Mesothelial cell of epicardium (in vitro differentiated cells): ENCODE measurements at regions not wholly inside any gene's neighbourhood (a gene's known extent, or its start where the extent isn't known, plus 50 kb on each side); places are given as distances from the start of the nearest gene placed in this dataset.

ENCODE experiments used
- DNase-seq, 2 experiments: peaks; one replicate each; pipeline ENCODE4 v3.0.0; 2021; ENCODE audit warnings: low spot score in 2 of 2; ENCODE audit not compliant: unreplicated experiment in 2 of 2
- H3K27ac Mint-ChIP-seq: 2 replicates; pipeline ENCODE4 v1.8.0; 2021; ENCODE audit warnings: mixed read lengths
- H3K27me3 Mint-ChIP-seq: 2 replicates; pipeline ENCODE4 v1.8.0; 2021; ENCODE audit warnings: low read depth, mixed read lengths
- H3K36me3 Mint-ChIP-seq: 2 replicates; pipeline ENCODE4 v1.8.0; 2021; ENCODE audit warnings: mixed read lengths
- H3K4me1 Mint-ChIP-seq: 2 replicates; pipeline ENCODE4 v1.8.0; 2021; ENCODE audit warnings: mixed read lengths
- H3K4me3 Mint-ChIP-seq: 2 replicates; pipeline ENCODE4 v1.8.0; 2021; ENCODE audit warnings: mild to moderate bottlenecking, moderate library complexity, mixed read lengths
- H3K9me3 Mint-ChIP-seq: 2 replicates; pipeline ENCODE4 v1.8.0; 2021; ENCODE audit warnings: mixed read lengths
- CTCF ChIP-seq: fragments of 200-600 bp; sonication (generic); IDR thresholded peaks from one replicate; pipeline ENCODE4 v1.5.0; 2021; ENCODE audit warnings: antibody characterized with exemption; ENCODE audit not compliant: unreplicated experiment

- no peak for TF ChIP-seq CTCF
- no peak for DNase-seq
- Mint-ChIP-seq H3K4me1 (peaks cover 14% of the 10 kb centered on the region), H3K27ac (peak overlapping the region; percentile 4), H3K4me3 (no peak overlapping the region), H3K27me3 (peaks cover 2% of the 10 kb centered on the region), H3K9me3 (peaks cover 14% of the 10 kb centered on the region), H3K36me3 (peaks cover 7% of the 10 kb centered on the region)
Measured at GRCh38 chr6:133613211-133613610, 275.7 kb upstream of the TCF21 start.

GRCh38 chr6:133621751-133622150 lies 267.2 kb upstream of the TCF21 start:
- no peak for DNase-seq
- no peak for TF ChIP-seq CTCF
- H3K4me3 Mint-ChIP-seq: no peak overlapping the region
- peaks cover 29% of the 10 kb centered on the region for H3K9me3 Mint-ChIP-seq
- peaks cover 7% of the 10 kb centered on the region for H3K36me3 Mint-ChIP-seq
- H3K4me1 Mint-ChIP-seq: peaks cover 2% of the 10 kb centered on the region
- H3K27ac Mint-ChIP-seq: no peak overlapping the region
- no peaks in the 10 kb centered on the region for H3K27me3 Mint-ChIP-seq

- H3K4me1 Mint-ChIP-seq: peaks cover 2% of the 10 kb centered on the region
- no peak overlapping the region for H3K4me3 Mint-ChIP-seq
- DNase-seq: no peak
- H3K27ac Mint-ChIP-seq: no peak overlapping the region
- H3K36me3 Mint-ChIP-seq: no peaks in the 10 kb centered on the region
- no peaks in the 10 kb centered on the region for H3K27me3 Mint-ChIP-seq
- H3K9me3 Mint-ChIP-seq: peaks cover 17% of the 10 kb centered on the region
- TF ChIP-seq CTCF: no peak
Measured at GRCh38 chr6:133623065-133623464, 265.8 kb upstream of the TCF21 start.

GRCh38 chr6:133623621-133624020 lies 265.3 kb upstream of the TCF21 start:
- peaks cover 2% of the 10 kb centered on the region for H3K4me1 Mint-ChIP-seq
- H3K27ac Mint-ChIP-seq: no peak overlapping the region
- H3K4me3 Mint-ChIP-seq: no peak overlapping the region

GRCh38 chr6:133626096-133626666 lies 262.7 kb upstream of the TCF21 start:
- no peak for TF ChIP-seq CTCF
- Mint-ChIP-seq H3K27me3 (no peaks in the 10 kb centered on the region), H3K9me3 (peaks cover 6% of the 10 kb centered on the region), H3K27ac (no peak overlapping the region), H3K4me3 (no peak overlapping the region), H3K36me3 (no peaks in the 10 kb centered on the region), H3K4me1 (peaks cover 8% of the 10 kb centered on the region)
- DNase-seq: no peak

More at GRCh38 chr6:133623621-133624020, 265.3 kb upstream of the TCF21 start:
- Mint-ChIP-seq H3K27me3 (no peaks in the 10 kb centered on the region), H3K9me3 (peaks cover 11% of the 10 kb centered on the region), H3K36me3 (no peaks in the 10 kb centered on the region)
- no peak for DNase-seq
- TF ChIP-seq CTCF: no peak

GRCh38 chr6:133629970-133630369 lies 258.9 kb upstream of the TCF21 start:
- no peaks in the 10 kb centered on the region for H3K27me3 Mint-ChIP-seq
- DNase-seq: no peak
- H3K4me3 Mint-ChIP-seq: no peak overlapping the region
- peaks cover 6% of the 10 kb centered on the region for H3K4me1 Mint-ChIP-seq
- H3K27ac Mint-ChIP-seq: no peak overlapping the region
- H3K36me3 Mint-ChIP-seq: no peaks in the 10 kb centered on the region
- no peak for TF ChIP-seq CTCF
- peaks cover 11% of the 10 kb centered on the region for H3K9me3 Mint-ChIP-seq
